Thyroid gland (tissue), 4 donors: ENCODE measurements at regions not wholly inside any gene's neighbourhood (a gene's known extent, or its start where the extent isn't known, plus 50 kb on each side); places are given as distances from the start of the nearest gene placed in this dataset.

Source experiments
- CTCF ChIP-seq, 6 experiments: fragments of 200-600 bp in 3 of 6; fragments of 450-650 bp in 3 of 6; sonication (generic) in 3 of 6; IDR thresholded peaks; one replicate each; pipeline ENCODE4 v1.5.1; 2016 to 2019; ENCODE audit warnings: antibody characterized with exemption in 6 of 6, mild to moderate bottlenecking in 2 of 6, inconsistent platforms in 1 of 6, moderate library complexity in 1 of 6
- POLR2A ChIP-seq, 2 donors: fragments of 450-650 bp; IDR thresholded peaks; one replicate each; pipeline ENCODE4 v1.6.1; 2017; ENCODE audit warnings: antibody characterized with exemption in 2 of 2, mild to moderate bottlenecking in 2 of 2, moderate library complexity in 1 of 2

DNA sequence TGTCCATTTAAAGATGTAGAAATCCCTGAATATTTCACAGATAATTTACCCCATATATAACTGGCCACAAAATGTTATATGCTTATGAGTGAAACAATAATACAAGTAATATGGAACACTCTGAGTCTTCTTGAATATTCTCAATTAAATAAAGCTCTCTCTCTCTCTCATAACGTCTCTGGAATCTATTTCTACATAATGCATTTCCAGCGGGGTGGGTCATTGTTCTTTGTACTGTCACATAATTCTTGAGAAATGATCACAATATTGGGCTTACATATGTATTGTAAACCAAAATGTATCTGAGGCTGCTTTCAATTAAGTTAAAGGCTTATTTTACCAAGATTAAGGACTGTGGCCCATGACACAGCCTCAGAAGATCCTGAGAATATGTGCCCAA, 596.3 kb downstream of the FAT4 start:
- TF ChIP-seq CTCF (IDR thresholded peaks at IDR 0.05) (no peak), POLR2A (IDR thresholded peaks at IDR 0.05) (no peak)
